HCT116 (cell line): ENCODE measurements at regions not wholly inside any gene's neighbourhood (a gene's known extent, or its start where the extent isn't known, plus 50 kb on each side); places are given as distances from the start of the nearest gene placed in this dataset.

Experiments
- ATAC-seq: fragments of 200-7000 bp; cut with Tn5 transposase; 2 replicates; pipeline ENCODE4 v1.9.1; 2020; ENCODE audit warnings: mild to moderate bottlenecking, moderate library complexity
- BruUV-seq: library from RNA; stranded (reverse); fragments of 400-500 nt; replicated peaks from 2 replicates; lab custom pipeline; 2021; lab: Mats Ljungman, UMichigan
- CTCF ChIA-PET: fragments of 300-600 bp; sonication (Branson Sonifier 250); formaldehyde crosslinking; loops from one replicate; lab custom pipeline; 2021; ENCODE audit warnings: antibody characterized with exemption; lab: Charles Lee
- POLR2A ChIA-PET: fragments of 300-600, 350-600 bp; sonication (Branson Sonifier 250); formaldehyde crosslinking; loops from one replicate; lab custom pipeline; 2021; ENCODE audit warnings: antibody characterized with exemption; lab: Charles Lee
- RAD21 ChIA-PET, 2 experiments: fragments of 300-600 bp; sonication (Branson Sonifier 250); formaldehyde crosslinking; loops; one replicate each; lab custom pipeline; 2023; ENCODE audit warnings: low total read pairs in 2 of 2; ENCODE audit not compliant: uncharacterized antibody in 2 of 2, unreplicated experiment in 2 of 2, low non-redundant PET in 1 of 2; lab: Charles Lee
- DNase-seq: peaks from one replicate; pipeline ENCODE4 v3.0.0-alpha.2; 2010; ENCODE audit warnings: low read depth, low spot score
- H2AFZ ChIP-seq: fragments of 200-600 bp; shearing (Covaris generic), sonication (generic); 2 replicates; pipeline ENCODE4 v1.6.1; 2017; ENCODE audit warnings: low read depth, mixed run types, mixed read lengths, antibody characterized with exemption, low read length; ENCODE audit not compliant: poor library complexity, severe bottlenecking
- H3K27ac ChIP-seq: 2 replicates; pipeline ENCODE4 v1.5.1; 2012; ENCODE audit warnings: low read depth, low read length
- H3K27me3 ChIP-seq: fragments of 200-600 bp; sonication (generic); 2 replicates; pipeline ENCODE4 v1.6.1; 2016; ENCODE audit warnings: mixed run types, low read length, mixed read lengths; ENCODE audit not compliant: insufficient read depth
- H3K36me3 ChIP-seq, 2 experiments: fragments of 200-500 bp in 1 of 2; fragments of 200-600 bp in 1 of 2; sonication (Bioruptor generic) in 1 of 2; sonication (generic) in 1 of 2; 2 replicates each; pipeline versions ENCODE4 v1.5.1 to v1.6.1; 2014 to 2016; ENCODE audit warnings: low read length in 2 of 2, inconsistent platforms in 1 of 2, mixed read lengths in 1 of 2, mixed run types in 1 of 2; ENCODE audit not compliant: insufficient read depth in 2 of 2, control insufficient read depth in 1 of 2
- H3K4me1 ChIP-seq, 2 experiments: fragments of 200-600 bp in 1 of 2; sonication (generic) in 1 of 2; 2 replicates each; pipeline versions ENCODE4 v1.5.1 to v1.6.1; 2012 to 2017; ENCODE audit warnings: low read length in 2 of 2, inconsistent platforms in 1 of 2, mild to moderate bottlenecking in 1 of 2, mixed read lengths in 1 of 2, mixed run types in 1 of 2, moderate library complexity in 1 of 2; ENCODE audit not compliant: insufficient read depth in 2 of 2, control insufficient read depth in 1 of 2
- H3K4me2 ChIP-seq: fragments of 200-600 bp; sonication (generic); 2 replicates; pipeline ENCODE4 v1.6.1; 2017; ENCODE audit warnings: mixed run types, low read length, mixed read lengths
- H3K4me3 ChIP-seq, 2 experiments: fragments of 200-600 bp in 1 of 2; sonication (generic) in 1 of 2; replicated peaks in 1 of 2; 2 replicates each; pipeline ENCODE4 v1.5.1; 2011 to 2016; ENCODE audit warnings: low read length in 2 of 2, control low read depth in 1 of 2, low read depth in 1 of 2, mild to moderate bottlenecking in 1 of 2, mixed read lengths in 1 of 2, mixed run types in 1 of 2
- H3K79me2 ChIP-seq: fragments of 200-600 bp; sonication (generic); 2 replicates; pipeline ENCODE4 v1.6.1; 2017; ENCODE audit warnings: mild to moderate bottlenecking, mixed run types, low read length, moderate library complexity, mixed read lengths; ENCODE audit not compliant: insufficient read depth
- H3K9ac ChIP-seq: fragments of 200-600 bp; sonication (generic); 2 replicates; pipeline ENCODE4 v1.6.1; 2016; ENCODE audit warnings: low read length, mixed read lengths
- H3K9me2 ChIP-seq: fragments of 200-600 bp; sonication (generic), shearing (Covaris generic); 2 replicates; pipeline ENCODE4 v1.6.1; 2017; ENCODE audit warnings: mixed run types, mild to moderate bottlenecking, moderate library complexity; ENCODE audit not compliant: insufficient read depth
- H3K9me3 ChIP-seq, 2 experiments: fragments of 200-500 bp in 1 of 2; fragments of 200-600 bp in 1 of 2; sonication (Bioruptor generic) in 1 of 2; sonication (generic) in 1 of 2; 2 replicates each; pipeline ENCODE4 v1.6.1; 2014 to 2017; ENCODE audit warnings: low read length in 2 of 2, mixed read lengths in 2 of 2, inconsistent platforms in 1 of 2, low read depth in 1 of 2, mild to moderate bottlenecking in 1 of 2, mixed run types in 1 of 2, moderate library complexity in 1 of 2; ENCODE audit not compliant: control insufficient read depth in 1 of 2, insufficient read depth in 1 of 2
- H4K20me1 ChIP-seq: fragments of 200-600 bp; sonication (generic), shearing (Covaris generic); 2 replicates; pipeline ENCODE4 v1.6.1; 2017; ENCODE audit warnings: mixed run types, mild to moderate bottlenecking, moderate library complexity; ENCODE audit not compliant: insufficient read depth
- ATF3 ChIP-seq: IDR thresholded peaks from 2 replicates; pipeline ENCODE4 v1.6.1; 2012
- CBX3 ChIP-seq: IDR thresholded peaks from 2 replicates; pipeline ENCODE4 v1.6.1; 2012; ENCODE audit warnings: low read depth
- EGR1 ChIP-seq: IDR thresholded peaks from 2 replicates; pipeline ENCODE4 v1.6.1; 2012; ENCODE audit warnings: low read depth
- ELF1 ChIP-seq: IDR thresholded peaks from 2 replicates; pipeline ENCODE4 v1.6.1; 2012; ENCODE audit warnings: low read depth, borderline replicate concordance
- EZH2phosphoT487 ChIP-seq: fragments of 200-600 bp; IDR thresholded peaks from 2 replicates; pipeline ENCODE4 v1.6.1; 2018; ENCODE audit warnings: antibody characterized with exemption, borderline replicate concordance
- FOSL1 ChIP-seq: IDR thresholded peaks from 2 replicates; pipeline ENCODE4 v1.6.1; 2012; ENCODE audit warnings: low read depth
- POLR2A ChIP-seq: IDR thresholded peaks from 2 replicates; pipeline ENCODE4 v1.7.0; 2011; ENCODE audit warnings: borderline replicate concordance; ENCODE audit not compliant: insufficient read depth, insufficient read length; ENCODE audit errors: extremely low read depth
- POLR2AphosphoS5 ChIP-seq: IDR thresholded peaks from 2 replicates; pipeline ENCODE4 v1.6.1; 2011; ENCODE audit warnings: mild to moderate bottlenecking, low read depth, low read length, moderate library complexity
- RAD21 ChIP-seq: IDR thresholded peaks from 2 replicates; pipeline ENCODE4 v1.6.1; 2012; ENCODE audit warnings: low read depth, mild to moderate bottlenecking
- SIN3A ChIP-seq: IDR thresholded peaks from 2 replicates; pipeline ENCODE4 v1.6.1; 2012; ENCODE audit warnings: low read depth
- SP1 ChIP-seq: IDR thresholded peaks from 2 replicates; pipeline ENCODE4 v1.6.1; 2012; ENCODE audit warnings: low read depth
- TCF7L2 ChIP-seq: IDR thresholded peaks from 2 replicates; pipeline ENCODE4 v1.7.0; 2011; ENCODE audit warnings: borderline replicate concordance, inconsistent platforms; ENCODE audit not compliant: insufficient read depth, insufficient read length; ENCODE audit errors: extremely low read depth
- YY1 ChIP-seq: IDR thresholded peaks from 2 replicates; pipeline ENCODE4 v1.6.1; 2011; ENCODE audit warnings: low read length, low read depth, moderate library complexity, mild to moderate bottlenecking; ENCODE audit not compliant: insufficient replicate concordance; ENCODE audit errors: extremely low read depth
- ZBTB33 ChIP-seq: IDR thresholded peaks from 2 replicates; pipeline ENCODE4 v1.6.1; 2011; ENCODE audit warnings: mild to moderate bottlenecking, low read length, moderate library complexity; ENCODE audit not compliant: insufficient replicate concordance; ENCODE audit errors: extremely low read depth
- ZFX ChIP-seq: fragments of 450-650 bp; IDR thresholded peaks from 2 replicates; pipeline ENCODE4 v1.6.1; 2017
- ZNF274 ChIP-seq: fragments of 200-500 bp; sonication (Bioruptor generic); IDR thresholded peaks from 2 replicates; pipeline ENCODE4 v1.6.1; 2014; ENCODE audit warnings: mild to moderate bottlenecking, low read depth, low read length, inconsistent platforms
- intact Hi-C: fragments of 100-400 bp; cut with micrococcal nuclease; formaldehyde crosslinking; loops from 2 replicates; pipeline ENCODE4 v1.10.0; 2022
- TF ChIP-seq, protein P1 (sequence below), 3 experiments: fragments of 200-600 bp in 1 of 3; sonication (generic) in 1 of 3; IDR thresholded peaks in 2 of 3; conservative IDR thresholded peaks in 1 of 3; 2 replicates each; pipeline ENCODE4 v1.5.1; 2012 to 2017; ENCODE audit warnings: low read depth in 2 of 3, low read length in 2 of 3, antibody characterized with exemption in 1 of 3, borderline replicate concordance in 1 of 3, control low read depth in 1 of 3, mild to moderate bottlenecking in 1 of 3, mixed read lengths in 1 of 3, mixed run types in 1 of 3, moderate library complexity in 1 of 3; ENCODE audit not compliant: insufficient read depth in 1 of 3
- TF ChIP-seq, protein P2 (sequence below): IDR thresholded peaks from 2 replicates; pipeline ENCODE4 v1.6.1; 2012

DNA sequence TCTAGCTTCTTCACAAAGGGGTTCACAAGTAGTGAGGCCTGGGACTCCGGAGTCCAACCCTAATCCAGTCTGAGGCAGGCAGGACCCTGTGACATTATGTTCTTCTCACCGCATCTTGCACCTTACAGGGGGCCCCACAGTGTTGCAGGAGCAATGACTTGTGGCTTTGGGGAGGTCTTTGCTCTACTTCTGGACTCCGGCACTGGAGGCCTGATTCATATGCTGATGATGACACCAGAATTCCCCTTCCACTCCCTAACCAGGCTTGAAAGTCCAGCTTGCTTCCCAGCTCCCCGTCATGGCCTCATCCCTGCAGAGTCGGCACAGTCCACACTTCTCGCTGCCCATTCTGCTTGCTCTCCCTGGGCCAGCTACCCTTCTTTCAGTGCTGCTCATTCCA is 96.3 kb upstream of the SLC44A3 start:
- no peak overlapping the region for H2AFZ ChIP-seq
- ChIA-PET POLR2A (no interaction called here), RAD21 (no interaction called here), CTCF (no interaction called here)
- H3K27me3 ChIP-seq: no peaks in the 10 kb centered on the region
- DNase-seq (no peak), ATAC-seq (no peak)
- H4K20me1 ChIP-seq: no peaks in the 10 kb centered on the region
- H3K4me3 ChIP-seq: no peak overlapping the region
- H3K4me2 ChIP-seq: no peak overlapping the region
- TF ChIP-seq ATF3 (no peak), POLR2A (no peak), SIN3A (no peak), RAD21 (no peak), FOSL1 (no peak), SP1 (no peak), ZNF274 (no peak)
- TF ChIP-seq, protein P1, sequence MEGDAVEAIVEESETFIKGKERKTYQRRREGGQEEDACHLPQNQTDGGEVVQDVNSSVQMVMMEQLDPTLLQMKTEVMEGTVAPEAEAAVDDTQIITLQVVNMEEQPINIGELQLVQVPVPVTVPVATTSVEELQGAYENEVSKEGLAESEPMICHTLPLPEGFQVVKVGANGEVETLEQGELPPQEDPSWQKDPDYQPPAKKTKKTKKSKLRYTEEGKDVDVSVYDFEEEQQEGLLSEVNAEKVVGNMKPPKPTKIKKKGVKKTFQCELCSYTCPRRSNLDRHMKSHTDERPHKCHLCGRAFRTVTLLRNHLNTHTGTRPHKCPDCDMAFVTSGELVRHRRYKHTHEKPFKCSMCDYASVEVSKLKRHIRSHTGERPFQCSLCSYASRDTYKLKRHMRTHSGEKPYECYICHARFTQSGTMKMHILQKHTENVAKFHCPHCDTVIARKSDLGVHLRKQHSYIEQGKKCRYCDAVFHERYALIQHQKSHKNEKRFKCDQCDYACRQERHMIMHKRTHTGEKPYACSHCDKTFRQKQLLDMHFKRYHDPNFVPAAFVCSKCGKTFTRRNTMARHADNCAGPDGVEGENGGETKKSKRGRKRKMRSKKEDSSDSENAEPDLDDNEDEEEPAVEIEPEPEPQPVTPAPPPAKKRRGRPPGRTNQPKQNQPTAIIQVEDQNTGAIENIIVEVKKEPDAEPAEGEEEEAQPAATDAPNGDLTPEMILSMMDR (IDR thresholded peaks at IDR 0.05 in 2 of 3, conservative IDR thresholded peaks at IDR 0.05 in 1 of 3; ENCODE audit: borderline replicate concordance in 1 of 3, insufficient read depth in 1 of 3, low read depth in 2 of 3, low read length in 2 of 3): no peak
- no TSS peak for BruUV-seq
- intact Hi-C loops: no loop called here
- H3K9me3 ChIP-seq: no peaks in the 10 kb centered on the region
- peaks cover 18 to 40% of the 10 kb centered on the region in 2 experiments for H3K4me1 ChIP-seq
- no peaks in the 10 kb centered on the region for H3K79me2 ChIP-seq
- no peaks in the 10 kb centered on the region for H3K9me2 ChIP-seq
- no peak overlapping the region for H3K27ac ChIP-seq
- no peak overlapping the region for H3K9ac ChIP-seq
- no peaks in the 10 kb centered on the region for H3K36me3 ChIP-seq

DNA sequence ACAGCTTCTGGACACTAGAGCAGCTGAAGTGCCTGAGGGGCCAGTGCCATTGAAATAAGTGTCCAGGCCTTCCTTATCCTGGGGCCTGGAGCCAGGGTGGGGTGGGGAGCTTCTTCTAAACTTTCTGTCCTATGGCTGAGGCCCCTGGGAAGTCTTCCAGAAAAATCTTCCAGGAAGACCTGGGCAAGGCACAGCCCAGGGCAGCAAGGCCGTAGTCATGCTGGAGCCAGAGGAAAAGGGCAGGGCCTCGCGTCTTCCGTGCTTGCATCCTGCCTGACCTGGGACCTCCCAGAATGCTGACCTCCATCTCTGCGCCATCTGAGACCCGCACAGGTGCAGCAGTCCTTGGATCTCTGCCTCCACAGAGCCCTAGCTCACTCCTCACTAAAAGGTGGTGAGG is 96.7 kb upstream of the SLC44A3 start:
- DNase-seq (no peak), ATAC-seq (no peak)
- TF ChIP-seq FOSL1 (no peak), YY1 (no peak), RAD21 (no peak), ZFX (no peak), CBX3 (no peak), POLR2AphosphoS5 (no peak), SP1 (no peak), ZBTB33 (no peak), EZH2phosphoT487 (no peak), POLR2A (no peak), TCF7L2 (no peak), ELF1 (no peak), EGR1 (no peak)
- TF ChIP-seq, protein P2, sequence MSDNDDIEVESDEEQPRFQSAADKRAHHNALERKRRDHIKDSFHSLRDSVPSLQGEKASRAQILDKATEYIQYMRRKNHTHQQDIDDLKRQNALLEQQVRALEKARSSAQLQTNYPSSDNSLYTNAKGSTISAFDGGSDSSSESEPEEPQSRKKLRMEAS: no peak
- Histone ChIP-seq H2AFZ (no peak overlapping the region), H3K4me1 (peaks cover 14 to 36% of the 10 kb centered on the region in 2 experiments), H3K4me3 (no peak overlapping the region), H3K79me2 (no peaks in the 10 kb centered on the region), H3K27me3 (no peaks in the 10 kb centered on the region), H3K9me2 (no peaks in the 10 kb centered on the region), H3K9me3 (no peaks in the 10 kb centered on the region), H3K36me3 (no peaks in the 10 kb centered on the region), H3K4me2 (no peak overlapping the region), H3K27ac (no peak overlapping the region), H4K20me1 (no peaks in the 10 kb centered on the region), H3K9ac (no peak overlapping the region)
- ChIA-PET RAD21 (no interaction called here), CTCF (no interaction called here), POLR2A (no interaction called here)
- no TSS peak for BruUV-seq
- intact Hi-C loops: no loop called here
